Osteocyte (in vitro differentiated cells): ENCODE measurements at regions not wholly inside any gene's neighbourhood (a gene's known extent, or its start where the extent isn't known, plus 50 kb on each side); places are given as distances from the start of the nearest gene placed in this dataset.

ENCODE experiments used
- DNase-seq: peaks from one replicate; pipeline ENCODE4 v3.0.0; 2021; ENCODE audit warnings: mixed read lengths; ENCODE audit not compliant: unreplicated experiment; ENCODE audit errors: extremely low spot score
- H3K27ac Mint-ChIP-seq: one replicate; pipeline ENCODE4 v1.8.0; 2021; ENCODE audit warnings: mild to moderate bottlenecking, mixed read lengths; ENCODE audit not compliant: unreplicated experiment
- H3K27me3 Mint-ChIP-seq: one replicate; pipeline ENCODE4 v1.8.0; 2021; ENCODE audit warnings: mixed read lengths; ENCODE audit not compliant: unreplicated experiment
- H3K36me3 Mint-ChIP-seq: one replicate; pipeline ENCODE4 v1.8.0; 2021; ENCODE audit warnings: mixed read lengths; ENCODE audit not compliant: unreplicated experiment
- H3K4me1 Mint-ChIP-seq: one replicate; pipeline ENCODE4 v1.8.0; 2021; ENCODE audit warnings: mixed read lengths; ENCODE audit not compliant: unreplicated experiment
- H3K4me3 Mint-ChIP-seq: one replicate; pipeline ENCODE4 v1.8.0; 2021; ENCODE audit warnings: mild to moderate bottlenecking, moderate library complexity, mixed read lengths; ENCODE audit not compliant: unreplicated experiment
- H3K9me3 Mint-ChIP-seq: one replicate; pipeline ENCODE4 v1.8.0; 2021; ENCODE audit warnings: mixed read lengths; ENCODE audit not compliant: unreplicated experiment
- TF ChIP-seq, protein P1 (sequence below): fragments of 200-600 bp; sonication (generic); IDR thresholded peaks from 2 replicates; pipeline ENCODE4 v1.5.0; 2021; ENCODE audit warnings: antibody characterized with exemption, mild to moderate bottlenecking, moderate library complexity

DNA sequence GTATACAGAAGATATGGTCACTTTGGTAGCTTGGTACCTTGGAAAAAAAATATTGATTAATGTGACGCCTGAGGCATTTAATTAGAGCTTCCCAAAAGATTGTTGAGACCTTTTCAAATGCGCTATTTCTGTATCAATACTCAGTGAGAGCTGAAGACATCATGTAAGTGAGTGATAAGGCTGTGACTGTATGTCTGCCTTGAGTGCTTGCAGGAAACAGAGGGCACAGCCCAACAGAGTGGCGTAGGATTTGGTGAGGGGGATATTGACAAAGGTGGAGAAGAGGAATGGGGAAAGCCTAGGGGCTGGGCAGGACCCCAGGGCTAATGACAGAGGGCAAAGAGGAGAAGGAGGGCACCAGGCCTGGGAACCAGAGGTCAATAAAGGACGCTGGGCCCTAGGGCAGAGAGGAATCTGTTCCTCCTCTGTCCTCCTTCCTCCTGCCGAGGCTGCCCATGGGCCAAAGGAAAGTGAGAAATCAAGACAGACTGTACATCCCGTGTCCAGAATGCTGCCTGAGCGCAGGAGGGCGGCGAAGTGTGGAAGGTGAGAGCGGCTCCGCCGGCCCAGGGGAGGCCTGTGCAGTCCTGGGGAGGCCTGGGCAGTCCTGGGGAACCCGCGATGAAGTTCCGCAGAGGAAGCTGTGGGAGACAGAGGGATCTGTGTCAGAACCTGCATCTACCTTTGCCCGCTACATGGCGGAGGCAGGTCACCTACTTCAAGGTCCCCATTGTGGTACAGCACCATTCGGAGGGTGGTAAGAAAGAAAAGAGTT is 228.6 kb upstream of the PIEZO2 start:
- no peaks in the 10 kb centered on the region for H3K9me3 Mint-ChIP-seq
- no peaks in the 10 kb centered on the region for H3K36me3 Mint-ChIP-seq
- TF ChIP-seq, protein P1, sequence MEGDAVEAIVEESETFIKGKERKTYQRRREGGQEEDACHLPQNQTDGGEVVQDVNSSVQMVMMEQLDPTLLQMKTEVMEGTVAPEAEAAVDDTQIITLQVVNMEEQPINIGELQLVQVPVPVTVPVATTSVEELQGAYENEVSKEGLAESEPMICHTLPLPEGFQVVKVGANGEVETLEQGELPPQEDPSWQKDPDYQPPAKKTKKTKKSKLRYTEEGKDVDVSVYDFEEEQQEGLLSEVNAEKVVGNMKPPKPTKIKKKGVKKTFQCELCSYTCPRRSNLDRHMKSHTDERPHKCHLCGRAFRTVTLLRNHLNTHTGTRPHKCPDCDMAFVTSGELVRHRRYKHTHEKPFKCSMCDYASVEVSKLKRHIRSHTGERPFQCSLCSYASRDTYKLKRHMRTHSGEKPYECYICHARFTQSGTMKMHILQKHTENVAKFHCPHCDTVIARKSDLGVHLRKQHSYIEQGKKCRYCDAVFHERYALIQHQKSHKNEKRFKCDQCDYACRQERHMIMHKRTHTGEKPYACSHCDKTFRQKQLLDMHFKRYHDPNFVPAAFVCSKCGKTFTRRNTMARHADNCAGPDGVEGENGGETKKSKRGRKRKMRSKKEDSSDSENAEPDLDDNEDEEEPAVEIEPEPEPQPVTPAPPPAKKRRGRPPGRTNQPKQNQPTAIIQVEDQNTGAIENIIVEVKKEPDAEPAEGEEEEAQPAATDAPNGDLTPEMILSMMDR: no peak
- H3K27ac Mint-ChIP-seq: no peak overlapping the region
- H3K4me1 Mint-ChIP-seq: peaks cover 5% of the 10 kb centered on the region
- H3K4me3 Mint-ChIP-seq: no peak overlapping the region
- H3K27me3 Mint-ChIP-seq: no peaks in the 10 kb centered on the region
- DNase-seq: no peak

GRCh38 chr18:11372163-11372562 is 222.8 kb upstream of the PIEZO2 start:
- Mint-ChIP-seq H3K4me1 (peaks cover 9% of the 10 kb centered on the region), H3K4me3 (no peak overlapping the region), H3K36me3 (no peaks in the 10 kb centered on the region), H3K27ac (no peak overlapping the region), H3K9me3 (no peaks in the 10 kb centered on the region), H3K27me3 (peaks cover 3% of the 10 kb centered on the region)
- DNase-seq: no peak
- TF ChIP-seq, protein P1: no peak

DNA sequence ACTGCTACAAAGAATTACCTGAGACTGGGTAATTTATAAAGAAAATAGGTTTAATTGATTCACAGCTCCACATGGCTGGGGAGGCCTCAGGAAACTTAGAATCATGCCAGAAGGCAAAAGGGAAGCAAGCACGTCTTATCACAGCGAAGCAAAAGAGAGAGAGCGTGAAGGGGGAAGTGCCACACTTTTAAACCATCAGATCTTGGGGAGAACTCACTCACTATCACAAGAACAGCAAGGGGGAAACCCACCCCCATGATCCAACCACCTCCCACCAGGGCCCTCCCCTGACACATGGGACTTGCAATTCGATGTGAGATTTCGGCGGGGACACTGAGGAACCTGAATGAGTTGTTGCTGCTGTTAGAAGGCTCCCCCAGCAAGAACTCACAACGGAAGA is 220.2 kb upstream of the PIEZO2 start:
- Mint-ChIP-seq H3K27me3 (peaks cover 3% of the 10 kb centered on the region), H3K4me1 (peaks cover 25% of the 10 kb centered on the region), H3K27ac (no peak overlapping the region), H3K36me3 (no peaks in the 10 kb centered on the region), H3K4me3 (no peak overlapping the region), H3K9me3 (no peaks in the 10 kb centered on the region)
- TF ChIP-seq, protein P1: no peak
- DNase-seq: no peak

DNA sequence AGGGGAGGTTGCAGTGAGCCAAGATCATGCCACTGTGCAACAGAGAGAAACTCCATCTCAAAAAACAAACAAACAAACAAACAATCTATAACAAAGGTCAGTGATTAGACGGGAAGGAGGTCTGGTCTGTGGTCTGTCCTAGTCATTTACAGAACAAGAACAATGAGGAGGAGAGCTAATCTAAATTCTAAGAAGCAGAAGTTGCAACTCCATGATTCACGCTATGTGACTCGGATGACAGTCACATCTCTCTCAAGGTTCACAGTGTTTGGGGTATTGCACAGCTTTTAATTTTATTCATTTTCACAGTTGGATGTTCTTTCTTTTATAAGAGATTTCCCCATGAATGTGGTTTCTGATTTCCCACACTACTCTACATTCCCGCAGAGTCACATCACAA is 218.7 kb upstream of the PIEZO2 start:
- no peaks in the 10 kb centered on the region for H3K9me3 Mint-ChIP-seq
- no peak overlapping the region for H3K4me3 Mint-ChIP-seq
- DNase-seq: no peak
- peaks cover 25% of the 10 kb centered on the region for H3K4me1 Mint-ChIP-seq
- H3K27ac Mint-ChIP-seq: no peak overlapping the region
- no peaks in the 10 kb centered on the region for H3K36me3 Mint-ChIP-seq
- peaks cover 3% of the 10 kb centered on the region for H3K27me3 Mint-ChIP-seq
- TF ChIP-seq, protein P1: no peak

GRCh38 chr18:11367351-11367750 is 218.0 kb upstream of the PIEZO2 start:
- Mint-ChIP-seq H3K36me3 (no peaks in the 10 kb centered on the region), H3K27ac (peak overlapping the region; percentile 75), H3K9me3 (no peaks in the 10 kb centered on the region), H3K4me1 (peaks cover 25% of the 10 kb centered on the region), H3K27me3 (peaks cover 3% of the 10 kb centered on the region), H3K4me3 (no peak overlapping the region)
- TF ChIP-seq, protein P1: no peak
- DNase-seq: no peak
